NCI-H460 (cell line): ENCODE measurements at regions not wholly inside any gene's neighbourhood (a gene's known extent, or its start where the extent isn't known, plus 50 kb on each side); places are given as distances from the start of the nearest gene placed in this dataset.

ENCODE experiments used
- DNase-seq: peaks from one replicate; pipeline ENCODE4 v3.0.0-alpha.2; 2016; ENCODE audit warnings: low read depth; ENCODE audit errors: extremely low read depth

- DNase-seq, result no peak
These were observed 333.1 kb downstream of the DYSF start for GRCh38 chr2:71786291-71787107.

DNA sequence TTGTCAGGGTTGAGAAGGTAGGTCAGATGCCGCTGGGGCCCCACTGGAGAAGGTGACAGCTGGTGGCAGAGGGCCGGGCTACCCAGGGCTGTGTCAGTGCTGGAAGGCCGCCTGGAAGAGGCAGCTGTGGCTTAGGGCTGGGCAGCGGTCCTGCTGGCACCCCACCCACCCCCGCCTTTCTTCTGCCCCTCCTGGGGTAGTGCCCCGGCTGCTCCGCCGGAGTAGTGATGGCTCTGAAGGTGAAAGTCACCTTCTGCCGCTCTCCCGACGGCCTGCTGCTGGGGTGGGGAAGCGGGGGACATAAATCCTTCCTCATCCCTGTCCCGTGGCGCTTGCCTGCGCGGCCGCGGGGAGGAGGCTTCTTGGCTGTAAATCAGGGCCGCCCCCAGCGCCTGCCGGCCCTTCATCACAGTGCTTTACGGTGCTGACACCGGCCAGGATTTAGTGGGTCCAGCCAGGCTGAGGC, 332.2 kb downstream of the DYSF start:
- no peak for DNase-seq

- DNase-seq, result no peak
These were observed 331.6 kb downstream of the DYSF start for GRCh38 chr2:71784734-71785511.

- no peak for DNase-seq
These were observed 330.5 kb downstream of the DYSF start for GRCh38 chr2:71783815-71784214.

- DNase-seq, result no peak
These were observed 329.9 kb downstream of the DYSF start for GRCh38 chr2:71783215-71783614.

DNA sequence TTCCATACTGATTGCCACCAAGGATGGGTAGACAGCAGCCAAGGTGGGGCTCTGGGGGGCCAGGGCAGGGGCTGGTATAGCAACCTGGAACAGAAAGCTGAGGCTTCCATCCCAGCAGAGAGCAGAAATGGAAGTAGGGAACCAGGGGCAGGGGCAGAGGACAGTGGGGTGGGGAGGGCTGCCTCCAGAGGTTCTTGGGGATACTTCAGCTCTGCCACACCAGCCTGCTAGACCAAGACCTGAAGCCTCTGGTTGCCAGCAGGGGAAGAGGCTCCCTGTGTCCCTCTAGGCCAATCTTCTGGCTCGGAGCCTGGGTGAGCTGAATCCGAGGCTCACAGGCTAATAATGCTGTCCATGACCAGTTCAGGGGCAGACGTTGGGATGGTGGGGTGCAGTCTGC, 329.0 kb downstream of the DYSF start:
- no peak for DNase-seq

- no peak for DNase-seq
These were observed 328.4 kb downstream of the DYSF start for GRCh38 chr2:71781695-71782228.

DNA sequence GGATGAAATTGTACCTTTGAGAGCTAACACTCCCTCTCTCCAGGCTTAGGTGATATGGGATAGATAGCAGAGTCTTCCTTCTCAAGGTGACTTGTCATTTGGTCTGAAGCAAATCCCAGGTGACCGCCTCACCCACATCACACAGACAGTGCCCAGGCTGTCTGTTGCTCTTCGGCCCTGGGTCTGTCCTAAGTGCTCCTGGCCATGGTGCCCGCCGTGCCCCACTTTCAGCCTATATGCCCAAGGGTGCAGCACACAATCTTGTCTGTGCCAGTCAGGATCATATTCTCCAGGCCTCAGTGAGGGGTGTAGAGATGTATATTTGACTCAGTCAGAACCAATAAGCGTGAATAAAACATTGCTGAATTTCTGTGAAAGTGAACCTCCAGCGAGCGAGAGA, 326.8 kb downstream of the DYSF start:
- DNase-seq, result no peak

DNA sequence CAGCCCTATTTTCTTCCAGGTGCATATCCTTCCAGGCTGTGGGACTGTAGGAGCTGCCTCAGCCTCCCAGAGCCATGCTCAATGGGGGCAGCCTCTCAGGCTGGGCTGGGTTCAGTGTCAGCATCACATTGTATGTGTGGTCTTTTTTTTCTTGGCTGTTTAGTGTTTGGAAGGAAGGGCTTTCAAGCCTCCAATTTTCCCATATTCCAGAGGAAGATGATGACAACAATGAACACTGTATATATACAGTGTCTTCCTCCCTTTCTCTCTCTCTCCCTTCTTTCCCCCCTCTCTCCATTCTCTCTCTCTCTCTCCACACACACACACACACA, 326.4 kb downstream of the DYSF start:
- no peak for DNase-seq

GRCh38 chr2:71778936-71779773, 325.8 kb downstream of the DYSF start:
- no peak for DNase-seq

GRCh38 chr2:71778514-71778913, 325.2 kb downstream of the DYSF start:
- no peak for DNase-seq

DNA sequence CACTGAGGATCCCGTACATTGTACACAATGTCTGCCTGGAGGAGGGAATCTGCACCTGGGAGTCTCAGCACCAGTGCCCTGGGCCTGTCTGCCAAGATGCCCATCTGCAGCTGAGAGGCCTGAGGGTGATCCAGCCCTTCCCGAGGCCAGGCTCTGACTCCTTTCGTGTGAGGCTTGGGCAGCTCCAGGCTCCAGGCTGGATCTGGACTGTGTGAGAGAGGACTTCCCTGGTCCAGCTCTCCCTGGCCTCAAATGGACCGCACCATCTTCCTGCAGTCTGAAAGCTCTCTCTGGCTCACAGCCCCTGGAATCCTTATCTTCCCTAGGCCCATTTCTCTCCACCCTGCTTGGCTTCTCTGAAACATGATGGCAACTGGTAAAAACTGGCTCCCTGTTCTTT, 324.6 kb downstream of the DYSF start:
- DNase-seq, result no peak

- DNase-seq, result no peak
These were observed 322.9 kb downstream of the DYSF start for GRCh38 chr2:71776227-71776626.

- DNase-seq, result no peak
These were observed 319.9 kb downstream of the DYSF start for GRCh38 chr2:71773218-71773617.

GRCh38 chr2:71772510-71773172, 319.3 kb downstream of the DYSF start:
- no peak for DNase-seq

GRCh38 chr2:71767663-71768062, 314.3 kb downstream of the DYSF start:
- no peak for DNase-seq

DNA sequence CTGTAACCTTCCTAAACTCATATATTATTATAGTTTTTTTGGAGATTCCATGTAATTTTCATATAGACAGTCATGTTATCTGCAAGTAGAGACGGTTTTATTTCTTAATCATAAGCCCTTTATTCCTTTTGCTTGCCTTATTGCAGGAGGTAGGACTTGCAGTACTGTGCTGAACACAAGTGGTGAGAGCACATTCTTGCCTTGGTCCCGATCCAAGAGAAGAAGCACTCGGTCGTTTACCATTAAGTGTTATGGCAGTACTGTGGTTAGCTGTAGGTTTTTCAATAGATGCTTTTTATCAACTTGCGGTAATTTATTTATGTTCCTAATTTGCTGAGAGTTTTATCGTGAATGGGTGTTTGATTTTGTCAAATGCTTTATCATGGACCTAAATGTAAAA, 305.7 kb downstream of the DYSF start:
- no peak for DNase-seq

DNA sequence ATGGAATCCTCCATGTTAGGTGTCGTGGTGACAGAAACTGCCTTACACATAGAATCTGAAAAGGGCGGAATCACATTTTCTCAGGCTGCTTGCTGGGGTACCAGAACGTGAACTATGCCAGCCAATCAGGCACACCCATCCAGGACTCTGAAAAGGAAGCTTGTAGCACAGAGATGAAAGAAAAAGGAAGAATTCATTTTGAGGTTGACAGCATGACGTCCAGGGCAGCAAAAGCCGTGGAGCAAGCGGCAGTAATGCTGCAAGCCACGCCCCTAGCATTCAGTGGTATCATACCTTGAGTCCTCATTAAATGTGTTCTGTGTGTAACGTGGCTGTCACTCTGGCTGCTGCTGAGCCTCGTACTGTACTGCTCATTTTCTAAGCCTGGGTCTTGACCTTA, 304.0 kb downstream of the DYSF start:
- DNase-seq, result no peak

- DNase-seq, result no peak
These were observed 303.0 kb downstream of the DYSF start for GRCh38 chr2:71756280-71756906.

- no peak for DNase-seq
These were observed 298.2 kb downstream of the DYSF start for GRCh38 chr2:71751590-71751989.
